Type B pancreatic cell (in vitro differentiated cells): ENCODE measurements at regions not wholly inside any gene's neighbourhood (a gene's known extent, or its start where the extent isn't known, plus 50 kb on each side); places are given as distances from the start of the nearest gene placed in this dataset.

Source experiments
- DNase-seq: peaks from one replicate; pipeline ENCODE4 v3.0.0; 2021; ENCODE audit warnings: mixed read lengths; ENCODE audit not compliant: unreplicated experiment; ENCODE audit errors: extremely low spot score
- H3K27ac Mint-ChIP-seq: 2 replicates; pipeline ENCODE4 v1.8.0; 2021; ENCODE audit warnings: mild to moderate bottlenecking, mixed read lengths
- H3K27me3 Mint-ChIP-seq: 2 replicates; pipeline ENCODE4 v1.8.0; 2021; ENCODE audit warnings: mixed read lengths
- H3K36me3 Mint-ChIP-seq: 2 replicates; pipeline ENCODE4 v1.8.0; 2021; ENCODE audit warnings: mixed read lengths
- H3K4me1 Mint-ChIP-seq: one replicate; pipeline ENCODE4 v1.8.0; 2021; ENCODE audit warnings: mixed read lengths; ENCODE audit not compliant: unreplicated experiment
- H3K4me3 Mint-ChIP-seq: 2 replicates; pipeline ENCODE4 v1.8.0; 2021; ENCODE audit warnings: mild to moderate bottlenecking, mixed read lengths
- H3K9me3 Mint-ChIP-seq: 2 replicates; pipeline ENCODE4 v1.8.0; 2021; ENCODE audit warnings: mixed read lengths
- TF ChIP-seq, protein P1 (sequence below): fragments of 200-600 bp; sonication (generic); conservative IDR thresholded peaks from 2 replicates; pipeline ENCODE4 v1.5.0; 2021; ENCODE audit warnings: antibody characterized with exemption, mild to moderate bottlenecking

GRCh38 chr2:107018366-107018765, 132.4 kb upstream of the ST6GAL2 start:
- Mint-ChIP-seq H3K9me3 (no peaks in the 10 kb centered on the region), H3K4me3 (no peak overlapping the region), H3K27ac (no peak overlapping the region), H3K27me3 (peaks cover 8% of the 10 kb centered on the region), H3K36me3 (no peaks in the 10 kb centered on the region), H3K4me1 (peaks cover 10% of the 10 kb centered on the region)
- TF ChIP-seq, protein P1, sequence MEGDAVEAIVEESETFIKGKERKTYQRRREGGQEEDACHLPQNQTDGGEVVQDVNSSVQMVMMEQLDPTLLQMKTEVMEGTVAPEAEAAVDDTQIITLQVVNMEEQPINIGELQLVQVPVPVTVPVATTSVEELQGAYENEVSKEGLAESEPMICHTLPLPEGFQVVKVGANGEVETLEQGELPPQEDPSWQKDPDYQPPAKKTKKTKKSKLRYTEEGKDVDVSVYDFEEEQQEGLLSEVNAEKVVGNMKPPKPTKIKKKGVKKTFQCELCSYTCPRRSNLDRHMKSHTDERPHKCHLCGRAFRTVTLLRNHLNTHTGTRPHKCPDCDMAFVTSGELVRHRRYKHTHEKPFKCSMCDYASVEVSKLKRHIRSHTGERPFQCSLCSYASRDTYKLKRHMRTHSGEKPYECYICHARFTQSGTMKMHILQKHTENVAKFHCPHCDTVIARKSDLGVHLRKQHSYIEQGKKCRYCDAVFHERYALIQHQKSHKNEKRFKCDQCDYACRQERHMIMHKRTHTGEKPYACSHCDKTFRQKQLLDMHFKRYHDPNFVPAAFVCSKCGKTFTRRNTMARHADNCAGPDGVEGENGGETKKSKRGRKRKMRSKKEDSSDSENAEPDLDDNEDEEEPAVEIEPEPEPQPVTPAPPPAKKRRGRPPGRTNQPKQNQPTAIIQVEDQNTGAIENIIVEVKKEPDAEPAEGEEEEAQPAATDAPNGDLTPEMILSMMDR, result no peak
- no peak for DNase-seq

- Mint-ChIP-seq H3K4me3 (no peak overlapping the region), H3K4me1 (peaks cover 9% of the 10 kb centered on the region), H3K9me3 (peaks cover 6% of the 10 kb centered on the region), H3K27ac (no peak overlapping the region), H3K27me3 (peaks cover 8% of the 10 kb centered on the region), H3K36me3 (no peaks in the 10 kb centered on the region)
- DNase-seq, result no peak
- TF ChIP-seq, protein P1, result no peak
Measured at GRCh38 chr2:107020392-107020791, 134.4 kb upstream of the ST6GAL2 start.

DNA sequence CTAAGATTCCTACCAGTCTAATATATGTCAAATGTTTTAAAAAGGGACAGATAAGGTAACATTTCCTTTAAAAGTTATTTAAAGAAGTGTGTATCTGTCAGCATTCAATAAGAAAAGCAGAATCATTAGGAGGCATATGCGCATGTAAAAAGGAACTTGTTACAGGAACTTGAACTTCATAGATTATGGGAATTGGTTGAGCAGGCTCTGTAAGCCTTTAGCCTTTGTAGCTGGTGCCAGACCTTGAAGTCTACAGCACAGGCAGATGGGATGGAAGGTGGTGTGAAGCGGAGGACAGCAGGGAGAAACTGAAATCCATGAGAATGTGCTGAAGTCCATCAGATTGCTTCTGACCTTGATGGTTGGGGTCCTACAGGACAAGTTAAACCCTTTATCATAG, 138.3 kb upstream of the ST6GAL2 start:
- H3K4me3 Mint-ChIP-seq, result no peak overlapping the region
- DNase-seq, result no peak
- no peaks in the 10 kb centered on the region for H3K36me3 Mint-ChIP-seq
- TF ChIP-seq, protein P1, result no peak
- peaks cover 6% of the 10 kb centered on the region for H3K9me3 Mint-ChIP-seq
- no peak overlapping the region for H3K27ac Mint-ChIP-seq
- no peaks in the 10 kb centered on the region for H3K4me1 Mint-ChIP-seq
- peaks cover 4% of the 10 kb centered on the region for H3K27me3 Mint-ChIP-seq

- Mint-ChIP-seq H3K4me1 (no peaks in the 10 kb centered on the region), H3K27ac (no peak overlapping the region), H3K4me3 (no peak overlapping the region), H3K36me3 (no peaks in the 10 kb centered on the region), H3K27me3 (peaks cover 4% of the 10 kb centered on the region), H3K9me3 (peaks cover 6% of the 10 kb centered on the region)
- DNase-seq, result no peak
- TF ChIP-seq, protein P1, result no peak
Measured at GRCh38 chr2:107025291-107025857, 139.4 kb upstream of the ST6GAL2 start.

DNA sequence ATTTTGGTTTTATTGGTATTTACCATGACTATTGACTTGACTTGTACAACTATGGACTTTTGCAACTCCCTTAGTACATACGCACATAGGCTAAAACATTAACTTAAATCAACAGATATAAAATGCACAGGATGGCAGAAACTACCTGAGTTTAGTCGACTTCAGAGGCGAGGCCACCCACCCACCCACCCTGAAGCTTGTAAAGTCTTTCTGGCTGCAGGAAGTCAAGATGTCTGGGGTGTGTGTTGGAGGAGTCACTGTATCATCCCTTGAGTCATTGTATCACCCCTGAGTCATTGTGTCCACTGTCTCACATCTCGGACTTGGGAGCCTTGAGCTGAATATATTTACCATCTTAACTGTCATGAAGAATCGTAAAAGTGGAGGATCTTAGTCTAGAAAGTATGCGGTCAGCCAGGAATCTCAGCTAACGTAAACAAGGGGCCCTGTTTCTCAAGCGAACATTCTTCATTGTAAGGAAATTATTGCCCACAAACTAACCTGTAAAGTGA, 140.0 kb upstream of the ST6GAL2 start:
- DNase-seq, result no peak
- Mint-ChIP-seq H3K27ac (no peak overlapping the region), H3K36me3 (no peaks in the 10 kb centered on the region), H3K27me3 (peaks cover 4% of the 10 kb centered on the region), H3K4me3 (no peak overlapping the region), H3K4me1 (no peaks in the 10 kb centered on the region), H3K9me3 (peaks cover 6% of the 10 kb centered on the region)
- TF ChIP-seq, protein P1, result no peak

GRCh38 chr2:107027205-107027604, 141.2 kb upstream of the ST6GAL2 start:
- no peak overlapping the region for H3K27ac Mint-ChIP-seq
- H3K4me3 Mint-ChIP-seq, result no peak overlapping the region
- TF ChIP-seq, protein P1, result no peak

More at GRCh38 chr2:107027205-107027604, 141.2 kb upstream of the ST6GAL2 start:
- no peaks in the 10 kb centered on the region for H3K27me3 Mint-ChIP-seq
- DNase-seq, result no peak
- H3K4me1 Mint-ChIP-seq, result no peaks in the 10 kb centered on the region
- no peaks in the 10 kb centered on the region for H3K36me3 Mint-ChIP-seq
- peaks cover 6% of the 10 kb centered on the region for H3K9me3 Mint-ChIP-seq
